ENCODE measurements at regions not wholly inside any gene's neighbourhood (a gene's known extent, or its start where the extent isn't known, plus 50 kb on each side); places are given as distances from the start of the nearest gene placed in this dataset.

GRCh38 chr16:9141813-9142212, 50.4 kb downstream of the HAPSTR1 start:
- intact Hi-C loops (cut with DNase I), result no loop called here
- 89 to 98% methylated on average over 5 to 8 of the region's 8 CpGs for WGBS, 2 donors
- Histone ChIP-seq H3K27ac (no peak overlapping the region), H3K36me3 (no peaks in the 10 kb centered on the region), H3K4me3 (replicated peaks in 1 of 3) (no peak overlapping the region), H3K27me3 (no peaks in the 10 kb centered on the region), H3K9me3 (no peaks in the 10 kb centered on the region), H3K4me1 (peaks cover 0 to 5% of the 10 kb centered on the region in 2 donors)
- no peak for TF ChIP-seq CTCF (IDR thresholded peaks at IDR 0.05)
- no peak for TF ChIP-seq POLR2A (IDR thresholded peaks at IDR 0.05)
- no peak for DNase-seq

- Histone ChIP-seq H3K27me3 (no peaks in the 10 kb centered on the region), H3K27ac (no peak overlapping the region), H3K4me3 (replicated peaks in 1 of 3) (no peak overlapping the region), H3K36me3 (no peaks in the 10 kb centered on the region), H3K4me1 (peaks cover 0 to 7% of the 10 kb centered on the region in 2 donors), H3K9me3 (no peaks in the 10 kb centered on the region)
- WGBS, 2 donors, result 95% methylated on average over 8 of the region's 8 CpGs
- TF ChIP-seq POLR2A (IDR thresholded peaks at IDR 0.05), result no peak
- TF ChIP-seq CTCF (IDR thresholded peaks at IDR 0.05), result no peak
- DNase-seq, result no peak
- intact Hi-C loops (cut with DNase I), result no loop called here
Observed at GRCh38 chr16:9144106-9144505, 52.7 kb downstream of the HAPSTR1 start.

- no peaks in the 10 kb centered on the region for H3K36me3 ChIP-seq
- no peak overlapping the region for H3K4me3 ChIP-seq (replicated peaks in 1 of 3)
- WGBS, 2 donors, result 75 to 78% methylated on average over 9 of the region's 9 CpGs
- intact Hi-C loops (cut with DNase I), result no loop called here
- DNase-seq, result no peak
- H3K9me3 ChIP-seq, result no peaks in the 10 kb centered on the region
- H3K27me3 ChIP-seq, result no peaks in the 10 kb centered on the region
- H3K27ac ChIP-seq, result no peak overlapping the region
- no peak for TF ChIP-seq CTCF (IDR thresholded peaks at IDR 0.05)
- no peak for TF ChIP-seq POLR2A (IDR thresholded peaks at IDR 0.05)
- peaks cover 0 to 6% of the 10 kb centered on the region in 2 donors for H3K4me1 ChIP-seq
Observed at GRCh38 chr16:9148374-9149015, 57.1 kb downstream of the HAPSTR1 start.

GRCh38 chr16:9151074-9151473, 59.6 kb downstream of the HAPSTR1 start:
- DNase-seq, result no peak
- intact Hi-C loops (cut with DNase I), result no loop called here
- no peak for TF ChIP-seq POLR2A (IDR thresholded peaks at IDR 0.05)
- no peak for TF ChIP-seq CTCF (IDR thresholded peaks at IDR 0.05)
- Histone ChIP-seq H3K4me3 (replicated peaks in 1 of 3) (no peak overlapping the region), H3K9me3 (no peaks in the 10 kb centered on the region), H3K27ac (no peak overlapping the region), H3K27me3 (no peaks in the 10 kb centered on the region), H3K36me3 (no peaks in the 10 kb centered on the region), H3K4me1 (peaks cover 0 to 6% of the 10 kb centered on the region in 2 donors)
- 42 to 47% methylated on average over 5 of the region's 5 CpGs for WGBS, 2 donors

GRCh38 chr16:9151597-9151996, 60.2 kb downstream of the HAPSTR1 start:
- no peak for TF ChIP-seq POLR2A (IDR thresholded peaks at IDR 0.05)
- no peak for TF ChIP-seq CTCF (IDR thresholded peaks at IDR 0.05)
- no peak overlapping the region for H3K27ac ChIP-seq
- no peak overlapping the region for H3K4me3 ChIP-seq (replicated peaks in 1 of 3)
- intact Hi-C loops (cut with DNase I), result no loop called here
- no peaks in the 10 kb centered on the region for H3K27me3 ChIP-seq
- no peak for DNase-seq
- H3K9me3 ChIP-seq, result no peaks in the 10 kb centered on the region
- H3K4me1 ChIP-seq, result peaks cover 0 to 6% of the 10 kb centered on the region in 2 donors
- 69 to 72% methylated on average over 5 of the region's 5 CpGs for WGBS, 2 donors
- H3K36me3 ChIP-seq, result no peaks in the 10 kb centered on the region

Data from thyroid gland (tissue), 4 donors.